HEK293 (cell line): ENCODE measurements at regions not wholly inside any gene's neighbourhood (a gene's known extent, or its start where the extent isn't known, plus 50 kb on each side); places are given as distances from the start of the nearest gene placed in this dataset.

ENCODE experiments used
- CTCF ChIA-PET: fragments of 350-600 bp; formaldehyde crosslinking; extraction: SDS; loops from one replicate; lab custom pipeline; 2021; ENCODE audit warnings: antibody characterized with exemption; lab: Yijun Ruan, JAX
- POLR2A ChIA-PET: fragments of 300-600 bp; formaldehyde crosslinking; extraction: SDS; loops from one replicate; lab custom pipeline; 2020; ENCODE audit warnings: antibody characterized with exemption, inconsistent platforms; lab: Yijun Ruan, JAX
- H3K27ac ChIP-seq: fragments of 200-500 bp; sonication (Bioruptor generic); 2 replicates; pipeline ENCODE4 v1.5.1; 2014; ENCODE audit warnings: low read depth, low read length, control low read depth, inconsistent platforms; ENCODE audit errors: extremely low read depth
- H3K36me3 ChIP-seq, 2 experiments: fragments of 200-500 bp in 1 of 2; sonication (Bioruptor generic) in 1 of 2; 1 replicate in 1 of 2; 2 replicates in 1 of 2; pipeline ENCODE4 v1.5.1; 2014 to 2017; ENCODE audit warnings: inconsistent platforms in 2 of 2, low read length in 2 of 2; ENCODE audit not compliant: control insufficient read depth in 2 of 2, insufficient read depth in 1 of 2
- H3K4me1 ChIP-seq: fragments of 200-500 bp; sonication (Bioruptor generic); 2 replicates; pipeline ENCODE4 v1.5.1; 2014; ENCODE audit warnings: mild to moderate bottlenecking, low read length, inconsistent platforms; ENCODE audit not compliant: control insufficient read depth, insufficient read depth
- H3K4me3 ChIP-seq: 2 replicates; pipeline ENCODE4 v1.5.1; 2011; ENCODE audit warnings: low read depth, mild to moderate bottlenecking, control low read depth, low read length, moderate library complexity
- H3K9me3 ChIP-seq: fragments of 200-500 bp; sonication (Bioruptor generic); 2 replicates; pipeline ENCODE4 v1.5.1; 2014; ENCODE audit warnings: low read depth, low read length, inconsistent platforms; ENCODE audit not compliant: control insufficient read depth, insufficient read depth
- BCL11B ChIP-seq: fragments of 450-650 bp; formaldehyde crosslinking; IDR thresholded peaks from 2 replicates; pipeline ENCODE4 v1.5.1; 2016; ENCODE audit warnings: low read depth, missing biosample characterization, missing genetic modification characterization
- SALL2 ChIP-seq: fragments of 450-650 bp; formaldehyde crosslinking; IDR thresholded peaks from 2 replicates; pipeline ENCODE4 v1.5.0; 2017; ENCODE audit warnings: missing biosample characterization, mild to moderate bottlenecking, missing genetic modification characterization, borderline replicate concordance
- SCRT1 ChIP-seq: fragments of 450-650 bp; formaldehyde crosslinking; IDR thresholded peaks from 2 replicates; pipeline ENCODE4 v1.5.1; 2016; ENCODE audit warnings: missing biosample characterization, missing genetic modification characterization, borderline replicate concordance
- ZBTB7A ChIP-seq: fragments of 450-650 bp; formaldehyde crosslinking; IDR thresholded peaks from 2 replicates; pipeline ENCODE4 v1.5.1; 2016; ENCODE audit warnings: low read depth, missing biosample characterization, missing genetic modification characterization
- ZFP37 ChIP-seq: fragments of 450-650 bp; formaldehyde crosslinking; IDR thresholded peaks from 2 replicates; pipeline ENCODE4 v1.5.1; 2016; ENCODE audit warnings: missing biosample characterization, missing genetic modification characterization
- ZNF16 ChIP-seq: fragments of 450-650 bp; formaldehyde crosslinking; IDR thresholded peaks from 2 replicates; pipeline ENCODE4 v1.5.1; 2016; ENCODE audit warnings: low read depth, missing biosample characterization, missing genetic modification characterization
- ZNF2 ChIP-seq: fragments of 450-650 bp; formaldehyde crosslinking; IDR thresholded peaks from 2 replicates; pipeline ENCODE4 v1.5.1; 2016; ENCODE audit warnings: missing biosample characterization, missing genetic modification characterization
- ZNF266 ChIP-seq: fragments of 450-650 bp; formaldehyde crosslinking; IDR thresholded peaks from 2 replicates; pipeline ENCODE4 v1.5.1; 2016; ENCODE audit warnings: missing biosample characterization, missing genetic modification characterization, low read depth
- ZNF404 ChIP-seq: fragments of 450-650 bp; formaldehyde crosslinking; IDR thresholded peaks from 2 replicates; pipeline ENCODE4 v1.5.1; 2017; ENCODE audit warnings: missing biosample characterization, missing genetic modification characterization
- ZNF501 ChIP-seq: fragments of 450-650 bp; formaldehyde crosslinking; IDR thresholded peaks from 2 replicates; pipeline ENCODE4 v1.5.1; 2016; ENCODE audit warnings: missing biosample characterization, missing genetic modification characterization
- ZNF514 ChIP-seq: fragments of 450-650 bp; formaldehyde crosslinking; IDR thresholded peaks from 2 replicates; pipeline ENCODE4 v1.5.1; 2016; ENCODE audit warnings: missing biosample characterization, missing genetic modification characterization
- ZNF670 ChIP-seq: fragments of 450-650 bp; formaldehyde crosslinking; IDR thresholded peaks from 2 replicates; pipeline ENCODE4 v1.5.1; 2016; ENCODE audit warnings: missing biosample characterization, missing genetic modification characterization, low read depth
- ZNF768 ChIP-seq: fragments of 450-650 bp; formaldehyde crosslinking; IDR thresholded peaks from 2 replicates; pipeline ENCODE4 v1.5.1; 2018; ENCODE audit warnings: missing biosample characterization, mild to moderate bottlenecking, missing genetic modification characterization
- ZNF777 ChIP-seq: fragments of 450-650 bp; formaldehyde crosslinking; IDR thresholded peaks from 2 replicates; pipeline ENCODE4 v1.5.1; 2017; ENCODE audit warnings: missing biosample characterization, missing genetic modification characterization, borderline replicate concordance
- ZSCAN30 ChIP-seq: fragments of 450-650 bp; IDR thresholded peaks from 2 replicates; pipeline ENCODE4 v1.5.1; 2018; ENCODE audit warnings: missing biosample characterization, mild to moderate bottlenecking, missing genetic modification characterization, moderate library complexity
- ZXDB ChIP-seq: fragments of 450-650 bp; formaldehyde crosslinking; IDR thresholded peaks from 2 replicates; pipeline ENCODE4 v1.5.1; 2016; ENCODE audit warnings: missing biosample characterization, missing genetic modification characterization
- TF ChIP-seq, protein P1 (sequence below): fragments of 450-650 bp; formaldehyde crosslinking; IDR thresholded peaks from 2 replicates; pipeline ENCODE4 v1.5.0; 2017; ENCODE audit warnings: missing biosample characterization, missing genetic modification characterization, borderline replicate concordance
- TF ChIP-seq, protein P2 (sequence below): sonication (generic); formaldehyde crosslinking; IDR thresholded peaks from 2 replicates; pipeline ENCODE4 v1.8.1; 2022; ENCODE audit warnings: mild to moderate bottlenecking, moderate library complexity, missing genetic modification reagents
- TF ChIP-seq, protein P3 (sequence below): fragments of 450-650 bp; formaldehyde crosslinking; IDR thresholded peaks from 2 replicates; pipeline ENCODE4 v1.5.1; 2016; ENCODE audit warnings: missing biosample characterization, missing genetic modification characterization
- TF ChIP-seq, protein P4 (sequence below): fragments of 450-650 bp; formaldehyde crosslinking; IDR thresholded peaks from 2 replicates; pipeline ENCODE4 v1.5.1; 2017; ENCODE audit warnings: missing biosample characterization, missing genetic modification characterization
- TF ChIP-seq, protein P5 (sequence below): fragments of 450-650 bp; formaldehyde crosslinking; IDR thresholded peaks from 2 replicates; pipeline ENCODE4 v1.5.1; 2017; ENCODE audit warnings: missing biosample characterization, missing genetic modification characterization
- TF ChIP-seq, protein P6 (sequence below): fragments of 450-650 bp; formaldehyde crosslinking; IDR thresholded peaks from 2 replicates; pipeline ENCODE4 v1.5.1; 2016; ENCODE audit warnings: missing biosample characterization, missing genetic modification characterization

DNA sequence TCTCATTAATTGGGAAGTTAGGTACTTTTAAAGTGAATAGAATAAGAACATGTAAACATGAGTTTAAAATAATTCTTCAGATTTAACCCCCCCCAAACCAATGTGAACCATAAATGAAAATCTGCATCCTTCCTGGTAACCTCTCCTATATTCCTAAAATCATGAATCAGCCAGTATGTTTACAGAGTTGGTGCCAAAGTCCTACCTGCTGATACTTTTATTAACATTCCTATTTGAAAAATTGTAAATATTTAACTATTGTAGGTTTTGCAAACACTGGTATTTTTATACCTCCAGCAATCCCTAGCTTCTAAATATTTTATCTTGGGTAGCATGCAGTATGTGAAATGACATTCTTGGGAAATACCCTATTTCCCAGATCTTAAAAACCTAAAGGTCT is 278.2 kb downstream of the RAB38 start:
- H3K36me3 ChIP-seq = no peaks in the 10 kb centered on the region
- no peak overlapping the region for H3K4me3 ChIP-seq
- POLR2A ChIA-PET = no interaction called here
- TF ChIP-seq ZNF404 (tag by site-specific recombination) = no peak
- no peaks in the 10 kb centered on the region for H3K9me3 ChIP-seq
- no peak overlapping the region for H3K27ac ChIP-seq
- CTCF ChIA-PET = interaction anchor here (1.9 kb wide), 1 partner anchor 19 kb away, joined by 6 read pairs; no protein-coding TSS in a partner anchor
- H3K4me1 ChIP-seq = no peaks in the 10 kb centered on the region

DNA sequence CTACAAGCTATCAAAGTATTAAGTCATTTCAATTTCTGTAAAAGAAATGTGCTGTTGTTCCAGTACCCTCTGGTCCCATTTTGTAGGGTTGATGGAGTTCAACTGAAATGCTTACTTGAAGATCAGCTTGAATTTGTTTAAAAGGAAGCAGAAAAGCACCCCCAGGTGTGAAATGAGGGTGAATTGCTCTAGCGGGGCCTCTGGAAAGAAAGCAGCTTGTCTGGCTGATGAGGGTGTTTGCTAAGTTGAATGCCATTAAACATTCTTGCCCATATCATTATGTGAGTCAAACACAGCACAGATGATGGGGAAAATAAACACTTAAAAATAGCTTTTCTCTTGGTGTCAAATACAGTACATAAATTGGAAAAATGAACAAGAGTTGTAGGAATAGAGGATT is 280.3 kb downstream of the RAB38 start:
- Histone ChIP-seq H3K36me3 (no peaks in the 10 kb centered on the region), H3K4me1 (no peaks in the 10 kb centered on the region), H3K4me3 (no peak overlapping the region), H3K9me3 (no peaks in the 10 kb centered on the region), H3K27ac (no peak overlapping the region)
- ChIA-PET CTCF (interaction anchor here (0.6 to 1.9 kb wide), 2 partner anchors 12 to 17 kb away, joined by 3 to 6 read pairs; no protein-coding TSS in a partner anchor), POLR2A (no interaction called here)
- TF ChIP-seq ZNF514 (tag by site-specific recombination) (no peak), SCRT1 (tag by site-specific recombination) (no peak), ZSCAN30 (no peak), ZFP37 (tag by site-specific recombination) (no peak), ZNF16 (tag by site-specific recombination) (no peak), ZNF501 (tag by site-specific recombination) (no peak), BCL11B (tag by site-specific recombination) (no peak), ZBTB7A (tag by site-specific recombination) (no peak), ZNF670 (tag by site-specific recombination) (no peak), SALL2 (no peak)
- TF ChIP-seq, protein P1, sequence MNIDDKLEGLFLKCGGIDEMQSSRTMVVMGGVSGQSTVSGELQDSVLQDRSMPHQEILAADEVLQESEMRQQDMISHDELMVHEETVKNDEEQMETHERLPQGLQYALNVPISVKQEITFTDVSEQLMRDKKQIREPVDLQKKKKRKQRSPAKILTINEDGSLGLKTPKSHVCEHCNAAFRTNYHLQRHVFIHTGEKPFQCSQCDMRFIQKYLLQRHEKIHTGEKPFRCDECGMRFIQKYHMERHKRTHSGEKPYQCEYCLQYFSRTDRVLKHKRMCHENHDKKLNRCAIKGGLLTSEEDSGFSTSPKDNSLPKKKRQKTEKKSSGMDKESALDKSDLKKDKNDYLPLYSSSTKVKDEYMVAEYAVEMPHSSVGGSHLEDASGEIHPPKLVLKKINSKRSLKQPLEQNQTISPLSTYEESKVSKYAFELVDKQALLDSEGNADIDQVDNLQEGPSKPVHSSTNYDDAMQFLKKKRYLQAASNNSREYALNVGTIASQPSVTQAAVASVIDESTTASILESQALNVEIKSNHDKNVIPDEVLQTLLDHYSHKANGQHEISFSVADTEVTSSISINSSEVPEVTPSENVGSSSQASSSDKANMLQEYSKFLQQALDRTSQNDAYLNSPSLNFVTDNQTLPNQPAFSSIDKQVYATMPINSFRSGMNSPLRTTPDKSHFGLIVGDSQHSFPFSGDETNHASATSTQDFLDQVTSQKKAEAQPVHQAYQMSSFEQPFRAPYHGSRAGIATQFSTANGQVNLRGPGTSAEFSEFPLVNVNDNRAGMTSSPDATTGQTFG = no peak
- TF ChIP-seq, protein P2, sequence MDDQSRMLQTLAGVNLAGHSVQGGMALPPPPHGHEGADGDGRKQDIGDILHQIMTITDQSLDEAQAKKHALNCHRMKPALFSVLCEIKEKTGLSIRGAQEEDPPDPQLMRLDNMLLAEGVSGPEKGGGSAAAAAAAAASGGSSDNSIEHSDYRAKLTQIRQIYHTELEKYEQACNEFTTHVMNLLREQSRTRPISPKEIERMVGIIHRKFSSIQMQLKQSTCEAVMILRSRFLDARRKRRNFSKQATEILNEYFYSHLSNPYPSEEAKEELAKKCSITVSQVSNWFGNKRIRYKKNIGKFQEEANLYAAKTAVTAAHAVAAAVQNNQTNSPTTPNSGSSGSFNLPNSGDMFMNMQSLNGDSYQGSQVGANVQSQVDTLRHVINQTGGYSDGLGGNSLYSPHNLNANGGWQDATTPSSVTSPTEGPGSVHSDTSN (CRISPR knock-in tag) = no peak
- TF ChIP-seq, protein P3, sequence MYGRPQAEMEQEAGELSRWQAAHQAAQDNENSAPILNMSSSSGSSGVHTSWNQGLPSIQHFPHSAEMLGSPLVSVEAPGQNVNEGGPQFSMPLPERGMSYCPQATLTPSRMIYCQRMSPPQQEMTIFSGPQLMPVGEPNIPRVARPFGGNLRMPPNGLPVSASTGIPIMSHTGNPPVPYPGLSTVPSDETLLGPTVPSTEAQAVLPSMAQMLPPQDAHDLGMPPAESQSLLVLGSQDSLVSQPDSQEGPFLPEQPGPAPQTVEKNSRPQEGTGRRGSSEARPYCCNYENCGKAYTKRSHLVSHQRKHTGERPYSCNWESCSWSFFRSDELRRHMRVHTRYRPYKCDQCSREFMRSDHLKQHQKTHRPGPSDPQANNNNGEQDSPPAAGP (tag by site-specific recombination) = no peak
- TF ChIP-seq, protein P4, sequence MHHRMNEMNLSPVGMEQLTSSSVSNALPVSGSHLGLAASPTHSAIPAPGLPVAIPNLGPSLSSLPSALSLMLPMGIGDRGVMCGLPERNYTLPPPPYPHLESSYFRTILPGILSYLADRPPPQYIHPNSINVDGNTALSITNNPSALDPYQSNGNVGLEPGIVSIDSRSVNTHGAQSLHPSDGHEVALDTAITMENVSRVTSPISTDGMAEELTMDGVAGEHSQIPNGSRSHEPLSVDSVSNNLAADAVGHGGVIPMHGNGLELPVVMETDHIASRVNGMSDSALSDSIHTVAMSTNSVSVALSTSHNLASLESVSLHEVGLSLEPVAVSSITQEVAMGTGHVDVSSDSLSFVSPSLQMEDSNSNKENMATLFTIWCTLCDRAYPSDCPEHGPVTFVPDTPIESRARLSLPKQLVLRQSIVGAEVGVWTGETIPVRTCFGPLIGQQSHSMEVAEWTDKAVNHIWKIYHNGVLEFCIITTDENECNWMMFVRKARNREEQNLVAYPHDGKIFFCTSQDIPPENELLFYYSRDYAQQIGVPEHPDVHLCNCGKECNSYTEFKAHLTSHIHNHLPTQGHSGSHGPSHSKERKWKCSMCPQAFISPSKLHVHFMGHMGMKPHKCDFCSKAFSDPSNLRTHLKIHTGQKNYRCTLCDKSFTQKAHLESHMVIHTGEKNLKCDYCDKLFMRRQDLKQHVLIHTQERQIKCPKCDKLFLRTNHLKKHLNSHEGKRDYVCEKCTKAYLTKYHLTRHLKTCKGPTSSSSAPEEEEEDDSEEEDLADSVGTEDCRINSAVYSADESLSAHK (tag by site-specific recombination) = no peak

DNA sequence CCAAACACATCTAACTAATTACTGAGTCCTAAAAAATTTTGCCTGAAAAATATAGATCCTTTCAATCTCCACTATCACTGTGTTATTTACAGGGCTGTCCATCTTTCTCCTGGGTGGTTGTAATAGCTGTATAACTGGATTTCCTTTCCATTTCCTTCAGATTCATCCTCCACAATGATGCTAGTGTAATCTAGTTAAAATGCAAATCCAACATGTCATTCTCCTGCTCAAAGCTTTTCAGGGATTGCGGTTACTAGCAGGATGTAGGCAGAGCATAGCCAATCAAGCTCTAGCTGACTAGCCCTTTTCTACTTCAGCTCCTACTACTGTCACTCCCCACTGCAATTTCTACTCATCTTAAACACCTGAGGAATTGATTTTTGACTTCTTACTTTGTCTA is 283.0 kb downstream of the RAB38 start:
- Histone ChIP-seq H3K4me3 (no peak overlapping the region), H3K27ac (no peak overlapping the region), H3K4me1 (no peaks in the 10 kb centered on the region), H3K36me3 (no peaks in the 10 kb centered on the region), H3K9me3 (no peaks in the 10 kb centered on the region)
- POLR2A ChIA-PET = no interaction called here
- CTCF ChIA-PET = interaction anchor here (1.2 kb wide), 1 partner anchor 14 kb away, joined by 3 read pairs; no protein-coding TSS in a partner anchor
- TF ChIP-seq ZNF777 (tag by site-specific recombination) (no peak), ZXDB (tag by site-specific recombination) (no peak), ZNF768 (tag by site-specific recombination) (no peak), ZNF2 (tag by site-specific recombination) (no peak), ZNF266 (tag by site-specific recombination) (no peak), SCRT1 (tag by site-specific recombination) (no peak)
- TF ChIP-seq, protein P5, sequence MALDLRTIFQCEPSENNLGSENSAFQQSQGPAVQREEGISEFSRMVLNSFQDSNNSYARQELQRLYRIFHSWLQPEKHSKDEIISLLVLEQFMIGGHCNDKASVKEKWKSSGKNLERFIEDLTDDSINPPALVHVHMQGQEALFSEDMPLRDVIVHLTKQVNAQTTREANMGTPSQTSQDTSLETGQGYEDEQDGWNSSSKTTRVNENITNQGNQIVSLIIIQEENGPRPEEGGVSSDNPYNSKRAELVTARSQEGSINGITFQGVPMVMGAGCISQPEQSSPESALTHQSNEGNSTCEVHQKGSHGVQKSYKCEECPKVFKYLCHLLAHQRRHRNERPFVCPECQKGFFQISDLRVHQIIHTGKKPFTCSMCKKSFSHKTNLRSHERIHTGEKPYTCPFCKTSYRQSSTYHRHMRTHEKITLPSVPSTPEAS (tag by site-specific recombination) = no peak
- TF ChIP-seq, protein P6, sequence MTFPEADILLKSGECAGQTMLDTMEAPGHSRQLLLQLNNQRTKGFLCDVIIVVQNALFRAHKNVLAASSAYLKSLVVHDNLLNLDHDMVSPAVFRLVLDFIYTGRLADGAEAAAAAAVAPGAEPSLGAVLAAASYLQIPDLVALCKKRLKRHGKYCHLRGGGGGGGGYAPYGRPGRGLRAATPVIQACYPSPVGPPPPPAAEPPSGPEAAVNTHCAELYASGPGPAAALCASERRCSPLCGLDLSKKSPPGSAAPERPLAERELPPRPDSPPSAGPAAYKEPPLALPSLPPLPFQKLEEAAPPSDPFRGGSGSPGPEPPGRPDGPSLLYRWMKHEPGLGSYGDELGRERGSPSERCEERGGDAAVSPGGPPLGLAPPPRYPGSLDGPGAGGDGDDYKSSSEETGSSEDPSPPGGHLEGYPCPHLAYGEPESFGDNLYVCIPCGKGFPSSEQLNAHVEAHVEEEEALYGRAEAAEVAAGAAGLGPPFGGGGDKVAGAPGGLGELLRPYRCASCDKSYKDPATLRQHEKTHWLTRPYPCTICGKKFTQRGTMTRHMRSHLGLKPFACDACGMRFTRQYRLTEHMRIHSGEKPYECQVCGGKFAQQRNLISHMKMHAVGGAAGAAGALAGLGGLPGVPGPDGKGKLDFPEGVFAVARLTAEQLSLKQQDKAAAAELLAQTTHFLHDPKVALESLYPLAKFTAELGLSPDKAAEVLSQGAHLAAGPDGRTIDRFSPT (tag by site-specific recombination) = no peak
